Cardiac fibroblast (primary cell): ENCODE measurements at regions not wholly inside any gene's neighbourhood (a gene's known extent, or its start where the extent isn't known, plus 50 kb on each side); places are given as distances from the start of the nearest gene placed in this dataset.

Experiments used
- DNase-seq, 2 donors: peaks; one replicate each; pipeline versions ENCODE4 v3.0.0 to v3.0.0-alpha.2; 2010; ENCODE audit warnings: low read depth in 2 of 2
- H3K4me3 ChIP-seq, 2 donors: replicated peaks in 1 of 2; 1 replicate in 1 of 2; 2 replicates in 1 of 2; pipeline ENCODE4 v1.5.1; 2011; ENCODE audit warnings: low read depth in 2 of 2, low read length in 2 of 2, mild to moderate bottlenecking in 2 of 2, moderate library complexity in 1 of 2
- CTCF ChIP-seq: IDR thresholded peaks from one replicate; pipeline ENCODE4 v1.5.1; 2011; ENCODE audit warnings: low read depth, mild to moderate bottlenecking, low read length, inconsistent platforms

- no peak for DNase-seq
- H3K4me3 ChIP-seq, result no peak overlapping the region
- no peak for TF ChIP-seq CTCF
These were observed 1372.9 kb downstream of the TECRL start for GRCh38 chr4:63036159-63036866.

- TF ChIP-seq CTCF, result no peak
- H3K4me3 ChIP-seq, result no peak overlapping the region
- DNase-seq, result no peak
These were observed 1379.9 kb downstream of the TECRL start for GRCh38 chr4:63029380-63029779.

GRCh38 chr4:63020661-63021060 is 1388.6 kb downstream of the TECRL start:
- no peak overlapping the region for H3K4me3 ChIP-seq
- no peak for DNase-seq
- no peak for TF ChIP-seq CTCF

- DNase-seq, result no peak
- no peak overlapping the region for H3K4me3 ChIP-seq
- no peak for TF ChIP-seq CTCF
These were observed 1392.0 kb downstream of the TECRL start for GRCh38 chr4:63017300-63017699.

GRCh38 chr4:62970846-62971245 is 1438.4 kb downstream of the TECRL start:
- no peak overlapping the region for H3K4me3 ChIP-seq
- no peak for TF ChIP-seq CTCF
- no peak for DNase-seq

GRCh38 chr4:62960415-62960814 is 1448.8 kb downstream of the TECRL start:
- no peak overlapping the region for H3K4me3 ChIP-seq
- no peak for TF ChIP-seq CTCF
- no peak for DNase-seq

GRCh38 chr4:62953752-62954151 is 1455.5 kb downstream of the TECRL start:
- no peak for TF ChIP-seq CTCF
- H3K4me3 ChIP-seq, result no peak overlapping the region
- no peak for DNase-seq
